ENCODE measurements at regions not wholly inside any gene's neighbourhood (a gene's known extent, or its start where the extent isn't known, plus 50 kb on each side); places are given as distances from the start of the nearest gene placed in this dataset.
"Not testable (repeated sequence)": the region's sequence is repeated elsewhere in the genome, so short reads cannot be mapped to it uniquely, and the experiment has no call there.

DNA sequence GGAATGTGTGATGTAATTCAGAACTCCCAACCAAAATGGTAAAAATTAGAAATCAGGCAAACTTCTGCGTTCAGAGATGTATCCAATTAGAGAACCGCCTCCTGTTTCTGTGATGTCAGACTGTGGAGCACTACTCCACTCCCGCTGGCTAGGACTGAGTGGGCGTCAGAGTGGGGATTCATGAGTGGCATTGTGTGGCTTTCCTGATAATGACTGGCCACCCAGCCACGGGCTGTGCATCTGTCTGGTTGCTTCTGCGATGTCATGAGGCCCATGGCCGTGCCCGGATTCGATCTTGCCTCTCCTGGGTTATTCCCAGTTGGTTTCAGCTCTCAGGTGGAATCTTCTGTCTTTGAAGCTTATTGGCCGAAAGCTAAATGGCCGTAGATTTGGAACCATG lies 87.1 kb upstream of the KCNA1 start:
- peaks cover 36% of the 10 kb centered on the region for H3K4me1 Mint-ChIP-seq
- no peaks in the 10 kb centered on the region for H3K27me3 Mint-ChIP-seq
- DNase-seq: no peak
- no peak overlapping the region for H3K4me3 Mint-ChIP-seq
- no peak overlapping the region for H3K27ac Mint-ChIP-seq
- no peak for ATAC-seq
- peaks cover 8% of the 10 kb centered on the region for H3K36me3 Mint-ChIP-seq
- H3K9me3 Mint-ChIP-seq (ENCODE audit: low read depth): no peaks in the 10 kb centered on the region
- CTCF ChIA-PET: interaction anchor here (1.0 to 1.4 kb wide), 3 partner anchors 23 to 290 kb away, joined by 3 to 6 read pairs (median 5); no protein-coding TSS in a partner anchor

DNA sequence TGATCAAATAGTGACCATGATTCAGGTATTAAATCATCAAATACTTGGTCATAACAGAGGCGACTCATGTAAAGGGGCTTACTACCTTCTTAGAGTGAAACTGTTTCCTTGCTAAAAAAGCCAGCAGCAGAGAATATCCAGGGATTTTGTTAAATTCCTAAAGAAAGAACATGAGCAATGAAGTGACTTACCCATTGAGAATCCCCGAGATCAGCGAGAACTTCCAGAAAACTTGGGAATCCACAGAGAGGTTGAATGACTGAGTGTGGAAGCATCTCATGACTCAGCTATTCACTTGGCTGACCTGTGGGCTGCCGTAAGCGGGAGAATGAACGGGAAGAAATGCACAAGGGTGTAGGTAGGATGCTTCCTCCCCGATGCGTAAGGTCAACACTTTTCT lies 85.3 kb upstream of the KCNA1 start:
- H3K27me3 Mint-ChIP-seq: no peaks in the 10 kb centered on the region
- no peak overlapping the region for H3K27ac Mint-ChIP-seq
- H3K4me3 Mint-ChIP-seq: no peak overlapping the region
- peaks cover 49% of the 10 kb centered on the region for H3K4me1 Mint-ChIP-seq
- H3K36me3 Mint-ChIP-seq: peaks cover 14% of the 10 kb centered on the region
- no peaks in the 10 kb centered on the region for H3K9me3 Mint-ChIP-seq (ENCODE audit: low read depth)
- CTCF ChIA-PET: interaction anchor here (1.6 kb wide), 1 partner anchor 31 kb away, joined by 4 read pairs; no protein-coding TSS in a partner anchor
- ATAC-seq (no peak), DNase-seq (no peak)

DNA sequence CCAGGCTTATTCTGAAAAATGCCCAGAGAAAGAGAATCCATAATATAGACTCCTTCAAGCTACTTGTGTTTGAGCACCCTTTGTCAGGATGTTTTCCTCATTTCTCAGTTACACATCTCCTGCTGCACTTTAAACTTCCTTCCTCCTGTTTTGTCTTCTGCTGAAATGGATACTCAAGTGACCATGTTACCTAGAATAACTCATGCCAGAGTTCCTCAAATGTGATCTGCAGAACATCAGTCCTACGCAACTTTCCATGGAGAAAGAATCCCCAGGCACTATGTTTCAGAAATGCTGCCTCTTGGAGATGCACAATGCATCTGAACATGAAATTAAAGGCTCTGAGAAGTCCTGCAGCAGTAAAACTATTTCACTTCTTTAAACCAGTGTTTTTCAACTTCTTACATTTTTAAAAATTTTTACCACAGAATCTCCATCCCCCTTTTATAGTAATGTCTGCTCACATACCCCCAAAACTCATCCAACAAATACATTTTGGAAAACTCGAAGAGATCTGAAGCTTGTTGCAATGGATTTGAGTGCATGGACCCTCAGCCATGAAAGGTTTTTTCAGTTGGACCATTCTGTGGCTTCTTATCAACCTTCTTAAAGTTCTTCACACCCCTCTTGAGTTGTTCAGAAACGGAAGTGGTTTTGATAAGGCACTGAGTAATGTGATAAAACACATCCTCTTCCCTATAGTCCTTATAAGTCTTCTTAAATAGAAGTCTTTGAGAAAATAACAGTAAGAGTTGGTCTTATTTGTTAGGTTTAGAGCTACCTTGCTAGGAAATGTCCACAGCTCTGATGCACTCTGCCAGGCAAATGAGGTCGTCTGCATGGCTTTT lies 84.5 kb upstream of the KCNA1 start:
- DNase-seq (no peak), ATAC-seq (peak; percentile 52)
- CTCF ChIA-PET: interaction anchor here (1.0 to 1.6 kb wide), 4 partner anchors 11 to 33 kb away, joined by 3 to 4 read pairs (median 3); no protein-coding TSS in a partner anchor
- Mint-ChIP-seq H3K27me3 (no peaks in the 10 kb centered on the region), H3K36me3 (peaks cover 14% of the 10 kb centered on the region), H3K27ac (peak overlapping the region; percentile 71), H3K4me3 (no peak overlapping the region), H3K4me1 (peaks cover 58% of the 10 kb centered on the region), H3K9me3 (ENCODE audit: low read depth) (no peaks in the 10 kb centered on the region)

DNA sequence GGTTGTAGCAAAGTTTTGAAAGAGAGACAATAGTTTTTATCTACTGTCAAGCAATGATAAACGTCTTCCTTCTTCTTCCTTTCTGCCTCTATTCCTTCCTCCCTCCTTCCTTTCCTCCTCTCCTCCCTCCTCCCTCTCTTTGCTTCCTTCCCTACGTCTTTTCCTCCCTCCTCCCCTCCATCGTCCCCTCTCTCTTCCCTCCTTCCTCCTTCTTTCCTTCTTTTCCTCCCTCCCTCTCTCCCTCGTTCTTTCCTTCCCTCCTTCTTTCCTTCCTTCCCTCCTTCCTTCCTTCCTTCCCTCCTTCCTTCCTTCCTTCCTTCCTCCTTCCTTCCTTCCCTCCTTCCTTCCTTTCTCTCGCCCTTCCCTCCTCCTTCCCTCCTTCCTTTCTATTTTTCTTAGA lies 82.8 kb upstream of the KCNA1 start:
- Mint-ChIP-seq H3K27me3 (no peaks in the 10 kb centered on the region), H3K9me3 (ENCODE audit: low read depth) (no peaks in the 10 kb centered on the region)

DNA sequence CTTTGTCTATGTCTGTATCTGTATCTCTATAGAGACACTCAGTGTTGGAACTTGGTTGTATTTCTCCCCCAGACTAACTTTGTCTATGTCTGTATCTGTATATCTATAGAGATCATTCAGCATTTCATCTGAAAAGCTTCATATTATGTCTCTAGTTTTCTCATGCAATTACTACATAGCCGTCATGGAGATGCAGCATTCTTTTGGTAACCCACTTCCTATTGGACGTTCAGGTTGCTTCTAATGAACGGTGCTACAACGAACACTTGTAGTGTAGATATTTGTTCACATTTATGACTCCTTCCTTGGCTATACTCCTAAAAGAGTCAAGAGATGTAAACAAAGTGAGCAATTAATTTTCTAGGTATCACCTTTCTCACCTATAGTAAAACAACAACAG lies 81.5 kb upstream of the KCNA1 start:
- Mint-ChIP-seq H3K4me1 (peaks cover 65% of the 10 kb centered on the region), H3K9me3 (ENCODE audit: low read depth) (peaks cover 5% of the 10 kb centered on the region), H3K27me3 (no peaks in the 10 kb centered on the region), H3K27ac (peak overlapping the region; percentile 98), H3K36me3 (peaks cover 20% of the 10 kb centered on the region), H3K4me3 (peak overlapping the region; percentile 82)
- ATAC-seq (no peak), DNase-seq (no peak)
- CTCF ChIA-PET: interaction anchor here (1.1 to 16.1 kb wide), 2 partner anchors 21 to 28 kb away, joined by 3 to 101 read pairs; no protein-coding TSS in a partner anchor

More for the DNA sequence above, 82.8 kb upstream of the KCNA1 start:
- peaks cover 65% of the 10 kb centered on the region for H3K4me1 Mint-ChIP-seq
- peaks cover 14% of the 10 kb centered on the region for H3K36me3 Mint-ChIP-seq
- H3K27ac Mint-ChIP-seq: no peak overlapping the region
- CTCF ChIA-PET: no interaction called here
- ATAC-seq (no peak), DNase-seq (no peak)
- no peak overlapping the region for H3K4me3 Mint-ChIP-seq

DNA sequence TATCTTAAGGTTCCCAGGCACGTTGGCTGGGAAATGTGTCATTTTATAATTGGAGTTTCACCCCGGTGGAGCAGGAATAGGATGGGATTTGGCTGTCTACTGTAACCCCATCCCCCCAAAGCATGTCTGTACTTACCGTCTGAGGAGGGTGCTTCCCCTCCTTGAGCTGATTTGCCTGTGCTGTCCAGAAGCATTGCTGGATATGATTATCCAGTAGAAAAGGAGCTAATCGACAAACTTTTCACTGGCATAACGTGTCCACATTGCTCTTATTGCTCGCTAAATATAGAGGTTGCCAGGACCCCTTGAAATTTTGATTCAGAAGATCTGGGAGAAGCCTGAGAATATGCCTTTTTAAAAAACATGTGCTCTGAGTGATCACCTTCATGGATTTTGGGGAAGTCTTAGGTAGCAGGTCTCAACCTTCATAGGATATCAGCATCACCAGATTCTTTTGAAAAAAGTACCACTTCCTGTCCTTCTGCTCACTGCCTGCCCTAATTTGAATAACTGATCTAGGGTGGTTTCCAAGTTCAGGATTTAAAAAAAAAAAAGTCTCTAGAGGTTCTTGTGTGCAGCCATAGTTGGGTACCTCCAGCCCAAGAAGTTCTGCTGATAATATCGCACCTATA lies 80.4 kb upstream of the KCNA1 start:
- H3K36me3 Mint-ChIP-seq: peaks cover 20% of the 10 kb centered on the region
- H3K4me1 Mint-ChIP-seq: peaks cover 64% of the 10 kb centered on the region
- peak overlapping the region; percentile 82 for H3K4me3 Mint-ChIP-seq
- peaks cover 7% of the 10 kb centered on the region for H3K9me3 Mint-ChIP-seq (ENCODE audit: low read depth)
- DNase-seq (no peak), ATAC-seq (peak; percentile 82)
- no peaks in the 10 kb centered on the region for H3K27me3 Mint-ChIP-seq
- CTCF ChIA-PET: interaction anchor here (1.3 to 16.1 kb wide), 3 partner anchors 11 to 27 kb away, joined by 3 to 101 read pairs (median 19); no protein-coding TSS in a partner anchor
- peak overlapping the region; percentile 98 for H3K27ac Mint-ChIP-seq

DNA sequence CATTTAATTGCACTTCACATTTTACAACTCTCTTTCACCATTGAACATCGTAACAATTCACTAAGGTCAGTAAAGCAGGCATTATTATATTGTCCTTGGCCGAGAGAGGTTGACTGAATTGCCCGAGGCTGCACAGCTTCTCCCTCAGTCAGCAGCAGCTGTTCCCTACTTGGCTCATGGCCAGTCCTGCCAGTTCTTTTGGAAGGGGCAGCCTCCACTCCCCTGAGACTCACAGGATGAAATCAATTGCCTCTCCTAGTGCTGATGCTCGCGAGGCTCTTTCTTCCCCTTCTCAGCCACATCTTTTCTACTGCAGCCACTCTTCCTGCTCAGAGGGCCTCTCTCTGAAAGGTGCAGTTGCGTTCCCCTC lies 79.9 kb upstream of the KCNA1 start:
- no peak for DNase-seq
- peak overlapping the region; percentile 98 for H3K27ac Mint-ChIP-seq
- H3K9me3 Mint-ChIP-seq (ENCODE audit: low read depth): peaks cover 7% of the 10 kb centered on the region
- CTCF ChIA-PET: interaction anchor here (1.3 to 16.1 kb wide), 3 partner anchors 10 to 27 kb away, joined by 3 to 101 read pairs (median 19); no protein-coding TSS in a partner anchor
- H3K4me1 Mint-ChIP-seq: peaks cover 59% of the 10 kb centered on the region
- H3K27me3 Mint-ChIP-seq: no peaks in the 10 kb centered on the region
- H3K4me3 Mint-ChIP-seq: peak overlapping the region; percentile 82
- peak; percentile 35 for ATAC-seq
- peaks cover 20% of the 10 kb centered on the region for H3K36me3 Mint-ChIP-seq

DNA sequence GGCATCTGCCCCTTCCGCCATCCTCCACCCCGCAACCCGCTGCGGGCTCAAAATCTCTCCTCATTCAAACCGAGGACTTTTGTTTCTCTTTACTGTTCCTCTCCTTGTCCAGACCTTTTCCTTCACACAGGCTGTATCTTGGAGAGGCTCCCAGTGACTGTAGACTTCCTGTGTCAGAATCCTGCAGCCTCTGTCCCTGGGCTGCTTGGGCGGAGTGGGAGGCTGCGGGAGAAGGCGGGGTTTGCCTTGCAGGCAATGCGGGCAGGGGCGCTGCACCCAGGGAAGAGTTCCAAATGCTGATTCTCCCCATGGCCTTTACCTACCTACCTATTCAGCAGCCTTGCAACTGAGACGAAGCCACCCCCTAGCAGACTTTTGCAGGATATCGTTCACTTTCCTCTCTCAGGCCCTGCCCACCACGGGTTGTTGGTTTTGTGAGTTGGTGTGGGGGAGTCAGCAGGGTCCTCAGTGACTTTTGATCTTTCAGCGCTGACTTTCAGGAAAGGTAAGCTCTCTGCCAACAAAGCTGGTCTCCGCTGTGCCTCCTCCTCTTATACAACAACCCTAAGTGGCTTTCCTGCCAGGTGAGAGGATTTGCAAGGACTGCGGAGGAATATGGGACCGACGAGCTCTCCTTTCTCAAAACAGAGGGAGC lies 79.0 kb upstream of the KCNA1 start:
- DNase-seq: no peak
- H3K36me3 Mint-ChIP-seq: peaks cover 18% of the 10 kb centered on the region
- CTCF ChIA-PET: interaction anchor here (1.5 to 16.1 kb wide), 3 partner anchors 9 to 26 kb away, joined by 3 to 101 read pairs (median 19); no protein-coding TSS in a partner anchor
- peaks cover 7% of the 10 kb centered on the region for H3K9me3 Mint-ChIP-seq (ENCODE audit: low read depth)
- peaks cover 50% of the 10 kb centered on the region for H3K4me1 Mint-ChIP-seq
- H3K4me3 Mint-ChIP-seq: peak overlapping the region; percentile 82
- peaks cover 3% of the 10 kb centered on the region for H3K27me3 Mint-ChIP-seq
- H3K27ac Mint-ChIP-seq: peak overlapping the region; percentile 98
- no peak for ATAC-seq

DNA sequence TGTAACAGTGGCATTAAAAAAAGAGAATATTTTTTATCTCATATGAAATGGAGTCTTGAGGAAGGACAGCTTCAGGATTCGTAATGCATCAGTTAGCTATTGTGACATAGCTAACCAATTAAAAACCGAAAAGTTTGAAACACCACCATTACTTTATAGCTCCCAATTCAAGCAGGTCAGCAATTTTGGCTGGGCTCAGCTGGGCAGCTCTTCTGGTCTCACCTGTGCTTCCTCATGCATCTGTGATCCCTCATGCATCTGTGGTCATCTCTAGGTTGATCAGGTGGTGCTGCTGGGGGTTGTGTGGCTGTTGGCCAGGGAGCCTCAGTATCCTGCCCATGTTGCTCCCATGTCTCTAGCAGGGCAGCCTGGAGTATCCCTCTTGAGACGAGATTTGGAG lies 76.7 kb upstream of the KCNA1 start:
- Mint-ChIP-seq H3K36me3 (peaks cover 14% of the 10 kb centered on the region), H3K4me1 (peaks cover 29% of the 10 kb centered on the region), H3K4me3 (no peak overlapping the region), H3K9me3 (ENCODE audit: low read depth) (peaks cover 7% of the 10 kb centered on the region), H3K27ac (no peak overlapping the region), H3K27me3 (peaks cover 19% of the 10 kb centered on the region)
- ATAC-seq (no peak), DNase-seq (no peak)
- CTCF ChIA-PET: interaction anchor here (1.3 to 16.1 kb wide), 2 partner anchors 16 to 23 kb away, joined by 4 to 101 read pairs; no protein-coding TSS in a partner anchor

DNA sequence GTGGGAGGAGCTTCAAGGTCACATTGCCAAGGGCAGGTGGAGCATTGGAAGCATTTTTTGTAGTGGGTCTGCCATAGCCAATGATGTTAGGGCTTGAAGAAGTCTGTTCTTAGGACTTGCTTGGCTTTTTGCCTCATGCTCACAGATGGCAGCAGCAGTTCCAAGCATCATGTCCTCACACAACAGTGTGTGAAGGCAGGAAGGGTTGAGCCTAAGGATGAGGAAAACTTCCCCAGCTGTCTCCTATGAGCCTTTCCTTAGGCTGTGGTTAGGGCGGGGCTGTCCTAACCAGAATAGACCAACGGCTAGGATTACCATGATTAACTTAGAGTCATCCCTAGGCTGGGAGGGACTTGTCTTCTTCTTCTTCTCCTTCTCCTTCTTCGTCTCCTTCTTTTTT lies 76.2 kb upstream of the KCNA1 start:
- CTCF ChIA-PET: interaction anchor here (1.3 to 16.1 kb wide), 2 partner anchors 16 to 23 kb away, joined by 4 to 101 read pairs; no protein-coding TSS in a partner anchor
- H3K36me3 Mint-ChIP-seq: peaks cover 14% of the 10 kb centered on the region
- no peak overlapping the region for H3K4me3 Mint-ChIP-seq
- H3K9me3 Mint-ChIP-seq (ENCODE audit: low read depth): peaks cover 7% of the 10 kb centered on the region
- peaks cover 27% of the 10 kb centered on the region for H3K4me1 Mint-ChIP-seq
- no peak for DNase-seq
- ATAC-seq: no peak
- peaks cover 22% of the 10 kb centered on the region for H3K27me3 Mint-ChIP-seq
- no peak overlapping the region for H3K27ac Mint-ChIP-seq

DNA sequence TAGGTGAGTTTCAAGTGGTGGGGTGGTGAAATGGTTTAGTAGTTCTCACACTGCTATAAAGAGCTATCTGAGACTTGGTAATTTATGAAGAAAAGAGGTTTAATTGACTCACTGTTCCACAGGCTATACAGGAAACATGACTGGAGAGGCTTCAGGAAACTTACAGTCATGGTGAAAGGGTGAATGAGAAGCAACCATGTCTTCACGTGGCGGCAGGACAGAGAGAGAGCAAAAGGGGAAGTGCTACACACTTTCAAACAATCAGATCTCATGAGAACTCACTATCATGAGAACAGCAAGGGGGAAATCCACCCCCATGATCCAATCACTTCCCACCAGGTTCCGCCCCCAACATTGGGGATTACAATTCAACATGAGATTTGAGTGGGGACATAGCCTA lies 67.3 kb upstream of the KCNA1 start:
- H3K4me1 Mint-ChIP-seq; H3K4me3 Mint-ChIP-seq; DNase-seq; H3K27ac Mint-ChIP-seq; ATAC-seq; H3K36me3 Mint-ChIP-seq; H3K9me3 Mint-ChIP-seq (ENCODE audit: low read depth): not testable (repeated sequence)
- CTCF ChIA-PET: interaction anchor here (16.1 kb wide), 1 partner anchor 14 kb away, joined by 101 read pairs; no protein-coding TSS in a partner anchor
- peaks cover 43% of the 10 kb centered on the region for H3K27me3 Mint-ChIP-seq

DNA sequence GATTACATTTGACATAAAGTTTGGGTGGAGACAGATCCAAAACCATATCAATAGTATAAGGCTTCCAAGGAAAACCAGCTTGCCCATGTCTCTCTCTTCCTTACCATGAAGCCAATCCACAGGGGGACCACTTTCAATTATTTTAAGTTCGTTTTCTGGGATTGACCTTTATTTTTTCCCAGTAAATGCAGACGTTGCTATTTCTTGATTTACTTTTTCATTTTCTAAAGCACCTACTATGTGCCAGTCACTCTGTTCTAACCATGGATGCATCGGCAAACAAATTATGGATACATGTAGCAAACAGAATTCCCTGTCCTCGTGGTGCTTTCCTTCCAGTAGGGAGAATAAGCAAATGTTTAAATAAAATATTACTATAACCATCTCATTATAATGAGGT lies 65.8 kb upstream of the KCNA1 start:
- Mint-ChIP-seq H3K9me3 (ENCODE audit: low read depth) (no peaks in the 10 kb centered on the region), H3K27me3 (peaks cover 37% of the 10 kb centered on the region), H3K36me3 (no peaks in the 10 kb centered on the region), H3K27ac (no peak overlapping the region), H3K4me1 (peaks cover 5% of the 10 kb centered on the region), H3K4me3 (no peak overlapping the region)
- DNase-seq: no peak
- CTCF ChIA-PET: no interaction called here
- no peak for ATAC-seq

DNA sequence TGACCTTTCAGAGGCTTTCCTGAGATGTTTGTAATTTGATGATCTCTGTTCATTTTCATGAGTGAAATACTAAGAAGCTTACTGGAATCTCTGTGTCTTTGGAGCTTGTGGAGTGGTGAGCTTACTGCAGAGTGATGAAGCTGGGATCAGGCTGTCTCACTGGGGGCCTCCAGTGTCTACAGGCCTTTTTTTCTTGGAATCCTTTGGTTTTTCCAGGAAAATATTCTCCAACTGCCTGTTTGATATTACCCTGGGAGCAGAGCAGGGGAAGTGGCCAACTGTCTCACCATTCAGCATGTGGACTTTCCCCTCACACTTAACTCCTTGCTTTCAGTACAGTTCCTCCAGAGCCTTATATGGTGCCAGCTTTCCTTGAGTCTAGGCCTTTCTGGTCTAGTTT lies 62.0 kb upstream of the KCNA1 start:
- H3K4me1 Mint-ChIP-seq: peaks cover 4% of the 10 kb centered on the region
- no peaks in the 10 kb centered on the region for H3K36me3 Mint-ChIP-seq
- ATAC-seq (no peak), DNase-seq (no peak)
- peaks cover 17% of the 10 kb centered on the region for H3K27me3 Mint-ChIP-seq
- H3K9me3 Mint-ChIP-seq (ENCODE audit: low read depth): no peaks in the 10 kb centered on the region
- no peak overlapping the region for H3K27ac Mint-ChIP-seq
- H3K4me3 Mint-ChIP-seq: no peak overlapping the region
- CTCF ChIA-PET: interaction anchor here (1.2 to 3.8 kb wide), 5 partner anchors 8 to 33 kb away, joined by 3 to 39 read pairs (median 7); no protein-coding TSS in a partner anchor
